ENCODE measurements at regions not wholly inside any gene's neighbourhood (a gene's known extent, or its start where the extent isn't known, plus 50 kb on each side); places are given as distances from the start of the nearest gene placed in this dataset.

GRCh38 chr2:239752951-239753350, 272.2 kb downstream of the NDUFA10 start:
- TF ChIP-seq, protein P1, sequence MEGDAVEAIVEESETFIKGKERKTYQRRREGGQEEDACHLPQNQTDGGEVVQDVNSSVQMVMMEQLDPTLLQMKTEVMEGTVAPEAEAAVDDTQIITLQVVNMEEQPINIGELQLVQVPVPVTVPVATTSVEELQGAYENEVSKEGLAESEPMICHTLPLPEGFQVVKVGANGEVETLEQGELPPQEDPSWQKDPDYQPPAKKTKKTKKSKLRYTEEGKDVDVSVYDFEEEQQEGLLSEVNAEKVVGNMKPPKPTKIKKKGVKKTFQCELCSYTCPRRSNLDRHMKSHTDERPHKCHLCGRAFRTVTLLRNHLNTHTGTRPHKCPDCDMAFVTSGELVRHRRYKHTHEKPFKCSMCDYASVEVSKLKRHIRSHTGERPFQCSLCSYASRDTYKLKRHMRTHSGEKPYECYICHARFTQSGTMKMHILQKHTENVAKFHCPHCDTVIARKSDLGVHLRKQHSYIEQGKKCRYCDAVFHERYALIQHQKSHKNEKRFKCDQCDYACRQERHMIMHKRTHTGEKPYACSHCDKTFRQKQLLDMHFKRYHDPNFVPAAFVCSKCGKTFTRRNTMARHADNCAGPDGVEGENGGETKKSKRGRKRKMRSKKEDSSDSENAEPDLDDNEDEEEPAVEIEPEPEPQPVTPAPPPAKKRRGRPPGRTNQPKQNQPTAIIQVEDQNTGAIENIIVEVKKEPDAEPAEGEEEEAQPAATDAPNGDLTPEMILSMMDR (IDR thresholded peaks at IDR 0.05): no peak
- TF ChIP-seq POLR2A (IDR thresholded peaks at IDR 0.05) (no peak), POLR2AphosphoS5 (IDR thresholded peaks at IDR 0.05) (no peak), EP300 (IDR thresholded peaks at IDR 0.05) (no peak)

Measured in stomach (tissue), 4 donors.